ENCODE measurements at regions not wholly inside any gene's neighbourhood (a gene's known extent, or its start where the extent isn't known, plus 50 kb on each side); places are given as distances from the start of the nearest gene placed in this dataset.

GRCh38 chr12:24360461-24360860, 411.0 kb upstream of the SOX5 start:
- Histone ChIP-seq H4K91ac (ENCODE audit: low read depth, low read length) (no peak overlapping the region), H2BK12ac (ENCODE audit: low read length) (no peak overlapping the region), H3K79me1 (ENCODE audit: low read length) (no peaks in the 10 kb centered on the region), H2AFZ (ENCODE audit: insufficient read depth, low read length, poor library complexity) (no peak overlapping the region), H3K27me3 (ENCODE audit: insufficient read depth, low read length) (no peaks in the 10 kb centered on the region), H3K36me3 (ENCODE audit: control insufficient read depth in 1 of 2, insufficient read depth in 2 of 2, low read length in 2 of 2) (no peaks in the 10 kb centered on the region), H3K14ac (ENCODE audit: low read length) (no peak overlapping the region), H3K18ac (ENCODE audit: low read length) (no peak overlapping the region), H3K23ac (ENCODE audit: low read length) (no peak overlapping the region), H4K12ac (ENCODE audit: low read depth, low read length) (no peak overlapping the region), H2AK5ac (ENCODE audit: low read length) (no peak overlapping the region), H2BK120ac (ENCODE audit: insufficient read depth, low read length, poor library complexity) (no peak overlapping the region), H3K4me1 (ENCODE audit: control insufficient read depth in 1 of 2, insufficient read depth in 2 of 2, low read length in 2 of 2) (no peaks in the 10 kb centered on the region), H3K9me3 (ENCODE audit: insufficient read depth, low read depth, low read length) (no peaks in the 10 kb centered on the region), H4K8ac (ENCODE audit: low read depth, low read length) (no peak overlapping the region), H2BK5ac (ENCODE audit: low read depth, low read length, poor library complexity) (no peak overlapping the region), H3K9ac (ENCODE audit: low read length) (no peak overlapping the region), H3K79me2 (ENCODE audit: control insufficient read depth, insufficient read depth, low read length, poor library complexity) (no peaks in the 10 kb centered on the region), H3K4ac (ENCODE audit: low read depth, low read length) (no peak overlapping the region), H3K27ac (ENCODE audit: low read depth, low read length) (no peak overlapping the region), H3K4me2 (ENCODE audit: low read length) (no peak overlapping the region), H3K4me3 (ENCODE audit: low read depth, low read length) (no peak overlapping the region)
- WGBS (ENCODE audit: extremely low coverage, insufficient coverage, insufficient read length) = no CpG with 5 or more reads among the region's 4 CpGs
- DNase-seq = no peak

- no peaks in the 10 kb centered on the region for H3K36me3 ChIP-seq (ENCODE audit: control insufficient read depth in 1 of 2, insufficient read depth in 2 of 2, low read length in 2 of 2)
- no peak overlapping the region for H4K91ac ChIP-seq (ENCODE audit: low read depth, low read length)
- H2BK120ac ChIP-seq (ENCODE audit: insufficient read depth, low read length, poor library complexity) = no peak overlapping the region
- H3K4me2 ChIP-seq (ENCODE audit: low read length) = no peak overlapping the region
- no peak overlapping the region for H3K9ac ChIP-seq (ENCODE audit: low read length)
- peak; percentile 6 to 71 for DNase-seq
- WGBS (ENCODE audit: extremely low coverage, insufficient coverage, insufficient read length) = no CpG with 5 or more reads among the region's 1 CpG
- H2AFZ ChIP-seq (ENCODE audit: insufficient read depth, low read length, poor library complexity) = no peak overlapping the region
- no peaks in the 10 kb centered on the region for H3K27me3 ChIP-seq (ENCODE audit: insufficient read depth, low read length)
- H2BK12ac ChIP-seq (ENCODE audit: low read length) = no peak overlapping the region
- H3K23ac ChIP-seq (ENCODE audit: low read length) = no peak overlapping the region
- no peak overlapping the region for H3K4me3 ChIP-seq (ENCODE audit: low read depth, low read length)
- H3K18ac ChIP-seq (ENCODE audit: low read length) = no peak overlapping the region
- no peak overlapping the region for H4K8ac ChIP-seq (ENCODE audit: low read depth, low read length)
- no peaks in the 10 kb centered on the region for H3K9me3 ChIP-seq (ENCODE audit: insufficient read depth, low read depth, low read length)
- no peak overlapping the region for H3K14ac ChIP-seq (ENCODE audit: low read length)
- no peaks in the 10 kb centered on the region for H3K79me2 ChIP-seq (ENCODE audit: control insufficient read depth, insufficient read depth, low read length, poor library complexity)
- no peak overlapping the region for H4K12ac ChIP-seq (ENCODE audit: low read depth, low read length)
- H3K4me1 ChIP-seq (ENCODE audit: control insufficient read depth in 1 of 2, insufficient read depth in 2 of 2, low read length in 2 of 2) = no peaks in the 10 kb centered on the region
- H3K4ac ChIP-seq (ENCODE audit: low read depth, low read length) = no peak overlapping the region
- H2AK5ac ChIP-seq (ENCODE audit: low read length) = no peak overlapping the region
- H3K79me1 ChIP-seq (ENCODE audit: low read length) = no peaks in the 10 kb centered on the region
- no peak overlapping the region for H2BK5ac ChIP-seq (ENCODE audit: low read depth, low read length, poor library complexity)
- H3K27ac ChIP-seq (ENCODE audit: low read depth, low read length) = no peak overlapping the region
Measured at GRCh38 chr12:24360057-24360456, 410.6 kb upstream of the SOX5 start.

GRCh38 chr12:24359418-24359817, 409.9 kb upstream of the SOX5 start:
- H2AK5ac ChIP-seq (ENCODE audit: low read length) = no peak overlapping the region
- WGBS (ENCODE audit: extremely low coverage, insufficient coverage, insufficient read length) = no CpG with 5 or more reads among the region's 1 CpG

GRCh38 chr12:24356240-24356804, 406.9 kb upstream of the SOX5 start:
- H3K79me2 ChIP-seq (ENCODE audit: control insufficient read depth, insufficient read depth, low read length, poor library complexity) = no peaks in the 10 kb centered on the region
- no peak for DNase-seq
- H4K8ac ChIP-seq (ENCODE audit: low read depth, low read length) = no peak overlapping the region
- H2BK5ac ChIP-seq (ENCODE audit: low read depth, low read length, poor library complexity) = no peak overlapping the region
- no peaks in the 10 kb centered on the region for H3K4me1 ChIP-seq (ENCODE audit: control insufficient read depth in 1 of 2, insufficient read depth in 2 of 2, low read length in 2 of 2)
- no peak overlapping the region for H3K23ac ChIP-seq (ENCODE audit: low read length)
- no peaks in the 10 kb centered on the region for H3K79me1 ChIP-seq (ENCODE audit: low read length)
- H2BK12ac ChIP-seq (ENCODE audit: low read length) = no peak overlapping the region
- no peak overlapping the region for H3K14ac ChIP-seq (ENCODE audit: low read length)
- no peak overlapping the region for H3K27ac ChIP-seq (ENCODE audit: low read depth, low read length)
- no peaks in the 10 kb centered on the region for H3K36me3 ChIP-seq (ENCODE audit: control insufficient read depth in 1 of 2, insufficient read depth in 2 of 2, low read length in 2 of 2)
- no peak overlapping the region for H2AFZ ChIP-seq (ENCODE audit: insufficient read depth, low read length, poor library complexity)
- H3K9me3 ChIP-seq (ENCODE audit: insufficient read depth, low read depth, low read length) = peaks cover 1% of the 10 kb centered on the region
- no peak overlapping the region for H3K9ac ChIP-seq (ENCODE audit: low read length)
- WGBS (ENCODE audit: extremely low coverage, insufficient coverage, insufficient read length) = no CpG with 5 or more reads among the region's 3 CpGs
- H3K4me2 ChIP-seq (ENCODE audit: low read length) = no peak overlapping the region
- H4K91ac ChIP-seq (ENCODE audit: low read depth, low read length) = no peak overlapping the region
- no peak overlapping the region for H3K18ac ChIP-seq (ENCODE audit: low read length)
- no peak overlapping the region for H4K12ac ChIP-seq (ENCODE audit: low read depth, low read length)
- no peak overlapping the region for H3K4me3 ChIP-seq (ENCODE audit: low read depth, low read length)
- no peak overlapping the region for H3K4ac ChIP-seq (ENCODE audit: low read depth, low read length)
- no peaks in the 10 kb centered on the region for H3K27me3 ChIP-seq (ENCODE audit: insufficient read depth, low read length)
- no peak overlapping the region for H2AK5ac ChIP-seq (ENCODE audit: low read length)
- H2BK120ac ChIP-seq (ENCODE audit: insufficient read depth, low read length, poor library complexity) = no peak overlapping the region

More at GRCh38 chr12:24359418-24359817, 409.9 kb upstream of the SOX5 start:
- Histone ChIP-seq H3K27ac (ENCODE audit: low read depth, low read length) (no peak overlapping the region), H3K9ac (ENCODE audit: low read length) (no peak overlapping the region), H3K4me2 (ENCODE audit: low read length) (no peak overlapping the region), H3K4me3 (ENCODE audit: low read depth, low read length) (no peak overlapping the region), H4K91ac (ENCODE audit: low read depth, low read length) (no peak overlapping the region), H2BK5ac (ENCODE audit: low read depth, low read length, poor library complexity) (no peak overlapping the region), H3K14ac (ENCODE audit: low read length) (no peak overlapping the region), H3K79me2 (ENCODE audit: control insufficient read depth, insufficient read depth, low read length, poor library complexity) (no peaks in the 10 kb centered on the region), H3K36me3 (ENCODE audit: control insufficient read depth in 1 of 2, insufficient read depth in 2 of 2, low read length in 2 of 2) (no peaks in the 10 kb centered on the region), H3K4me1 (ENCODE audit: control insufficient read depth in 1 of 2, insufficient read depth in 2 of 2, low read length in 2 of 2) (no peaks in the 10 kb centered on the region), H3K4ac (ENCODE audit: low read depth, low read length) (no peak overlapping the region), H4K12ac (ENCODE audit: low read depth, low read length) (no peak overlapping the region), H3K23ac (ENCODE audit: low read length) (no peak overlapping the region), H2BK12ac (ENCODE audit: low read length) (no peak overlapping the region), H3K9me3 (ENCODE audit: insufficient read depth, low read depth, low read length) (no peaks in the 10 kb centered on the region), H3K18ac (ENCODE audit: low read length) (no peak overlapping the region), H2AFZ (ENCODE audit: insufficient read depth, low read length, poor library complexity) (no peak overlapping the region), H3K27me3 (ENCODE audit: insufficient read depth, low read length) (no peaks in the 10 kb centered on the region), H4K8ac (ENCODE audit: low read depth, low read length) (no peak overlapping the region), H3K79me1 (ENCODE audit: low read length) (no peaks in the 10 kb centered on the region), H2BK120ac (ENCODE audit: insufficient read depth, low read length, poor library complexity) (no peak overlapping the region)
- peak in 1 of 2 donors; percentile 62 for DNase-seq

Measured in trophoblast cell (in vitro differentiated cells and primary cell).